HepG2 (cell line): ENCODE measurements at regions not wholly inside any gene's neighbourhood (a gene's known extent, or its start where the extent isn't known, plus 50 kb on each side); places are given as distances from the start of the nearest gene placed in this dataset.

Experiments
- ASH2L ChIP-seq: fragments of 300-600, 200-600 bp; sonication (generic); IDR thresholded peaks from 2 replicates; pipeline ENCODE4 v1.7.0; 2017; ENCODE audit warnings: low read depth, mild to moderate bottlenecking, moderate library complexity, mixed read lengths, low read length; ENCODE audit not compliant: insufficient read length
- CHCHD3 ChIP-seq: sonication (generic); formaldehyde crosslinking; IDR thresholded peaks from 2 replicates; pipeline ENCODE4 v1.8.0; 2022; ENCODE audit warnings: mild to moderate bottlenecking, missing genetic modification reagents, moderate library complexity
- CTCF ChIP-seq: sonication (generic); formaldehyde crosslinking; IDR thresholded peaks from 2 replicates; pipeline ENCODE4 v1.5.0; 2020; ENCODE audit warnings: mild to moderate bottlenecking, missing genetic modification reagents, moderate library complexity
- EZH2 ChIP-seq: conservative IDR thresholded peaks from 2 replicates; pipeline ENCODE4 v1.6.1; 2012; ENCODE audit warnings: mild to moderate bottlenecking, low read depth, low read length, moderate library complexity
- HINFP ChIP-seq: sonication (generic); formaldehyde crosslinking; IDR thresholded peaks from 2 replicates; pipeline ENCODE4 v1.4.0; 2020; ENCODE audit warnings: low read depth, mild to moderate bottlenecking, missing genetic modification reagents
- MYC ChIP-seq: sonication (generic); formaldehyde crosslinking; IDR thresholded peaks from 2 replicates; pipeline ENCODE4 v1.9.0; 2021; ENCODE audit warnings: missing genetic modification reagents, borderline replicate concordance
- SMARCC2 ChIP-seq: fragments of 450-650 bp; IDR thresholded peaks from 2 replicates; pipeline ENCODE4 v1.6.1; 2017; ENCODE audit warnings: antibody characterized with exemption, mild to moderate bottlenecking
- ZBTB33 ChIP-seq: sonication (generic); formaldehyde crosslinking; IDR thresholded peaks from 2 replicates; pipeline ENCODE4 v1.4.0; 2020; ENCODE audit warnings: missing genetic modification reagents
- ZNF292 ChIP-seq: sonication (generic); formaldehyde crosslinking; IDR thresholded peaks from 2 replicates; pipeline ENCODE4 v1.8.1; 2022; ENCODE audit warnings: mild to moderate bottlenecking, low read depth, missing genetic modification reagents, borderline replicate concordance
- TF ChIP-seq, protein P1 (sequence below): IDR thresholded peaks from 2 replicates; pipeline ENCODE4 v1.6.1; 2012; ENCODE audit warnings: inconsistent platforms
- TF ChIP-seq, protein P2 (sequence below): sonication (generic); formaldehyde crosslinking; IDR thresholded peaks from 2 replicates; pipeline ENCODE4 v1.4.0; 2020; ENCODE audit warnings: missing genetic modification reagents

- TF ChIP-seq SMARCC2 (no peak), CTCF (CRISPR knock-in tag) (no peak), ZBTB33 (CRISPR knock-in tag) (no peak), MYC (CRISPR knock-in tag) (no peak), ZNF292 (CRISPR knock-in tag) (no peak), HINFP (no peak), ASH2L (no peak), EZH2 (no peak), CHCHD3 (CRISPR knock-in tag) (no peak)
- TF ChIP-seq, protein P1, sequence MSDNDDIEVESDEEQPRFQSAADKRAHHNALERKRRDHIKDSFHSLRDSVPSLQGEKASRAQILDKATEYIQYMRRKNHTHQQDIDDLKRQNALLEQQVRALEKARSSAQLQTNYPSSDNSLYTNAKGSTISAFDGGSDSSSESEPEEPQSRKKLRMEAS, result no peak
- TF ChIP-seq, protein P2, sequence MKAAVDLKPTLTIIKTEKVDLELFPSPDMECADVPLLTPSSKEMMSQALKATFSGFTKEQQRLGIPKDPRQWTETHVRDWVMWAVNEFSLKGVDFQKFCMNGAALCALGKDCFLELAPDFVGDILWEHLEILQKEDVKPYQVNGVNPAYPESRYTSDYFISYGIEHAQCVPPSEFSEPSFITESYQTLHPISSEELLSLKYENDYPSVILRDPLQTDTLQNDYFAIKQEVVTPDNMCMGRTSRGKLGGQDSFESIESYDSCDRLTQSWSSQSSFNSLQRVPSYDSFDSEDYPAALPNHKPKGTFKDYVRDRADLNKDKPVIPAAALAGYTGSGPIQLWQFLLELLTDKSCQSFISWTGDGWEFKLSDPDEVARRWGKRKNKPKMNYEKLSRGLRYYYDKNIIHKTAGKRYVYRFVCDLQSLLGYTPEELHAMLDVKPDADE, result no peak
Measured at GRCh38 chr5:3511519-3511918, 84.1 kb upstream of the IRX1 start.
